HepG2 (cell line): ENCODE measurements at regions not wholly inside any gene's neighbourhood (a gene's known extent, or its start where the extent isn't known, plus 50 kb on each side); places are given as distances from the start of the nearest gene placed in this dataset.

Source experiments
- POLR2A ChIP-seq, 2 experiments: IDR thresholded peaks; 2 replicates each; pipeline ENCODE4 v1.6.1; 2011; ENCODE audit warnings: low read depth in 2 of 2, low read length in 2 of 2, mild to moderate bottlenecking in 1 of 2, moderate library complexity in 1 of 2; ENCODE audit not compliant: insufficient read depth in 1 of 2
- POLR2G ChIP-seq: fragments of 200-400 bp; formaldehyde crosslinking; IDR thresholded peaks from 2 replicates; pipeline ENCODE4 v1.6.1; 2018; ENCODE audit warnings: mild to moderate bottlenecking, low read depth, low read length, moderate library complexity
- TF ChIP-seq, protein P1 (sequence below): sonication (generic); formaldehyde crosslinking; IDR thresholded peaks from 2 replicates; pipeline ENCODE4 v1.4.0; 2020; ENCODE audit warnings: missing genetic modification reagents
- TF ChIP-seq, protein P2 (sequence below): sonication (generic); formaldehyde crosslinking; IDR thresholded peaks from 2 replicates; pipeline ENCODE4 v1.5.0; 2020; ENCODE audit warnings: mild to moderate bottlenecking, missing genetic modification reagents, moderate library complexity
- TF ChIP-seq, protein P3 (sequence below): sonication (generic); formaldehyde crosslinking; IDR thresholded peaks from 2 replicates; pipeline ENCODE4 v1.5.0; 2020; ENCODE audit warnings: missing genetic modification reagents, mild to moderate bottlenecking, borderline replicate concordance

DNA sequence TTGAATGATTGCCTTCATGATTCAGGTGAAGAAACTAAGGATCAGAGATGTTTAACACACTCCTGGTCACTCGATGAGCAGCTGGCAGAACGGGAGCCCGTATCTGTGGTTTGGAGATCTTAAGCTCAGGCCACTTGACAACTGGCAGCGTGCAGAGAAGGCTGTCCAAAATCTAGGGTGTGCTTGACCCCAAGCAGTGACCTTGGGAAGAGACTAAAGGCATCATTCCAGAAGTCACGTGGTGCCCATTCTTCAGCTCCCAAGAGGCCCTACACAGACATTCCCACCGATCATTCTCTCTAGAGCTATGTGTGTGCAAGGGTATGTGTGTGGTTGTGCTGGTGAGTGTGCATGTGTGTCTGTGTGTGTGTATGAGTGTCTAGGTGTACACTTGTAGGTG, 493.8 kb downstream of the TCERG1L start:
- TF ChIP-seq, protein P1, sequence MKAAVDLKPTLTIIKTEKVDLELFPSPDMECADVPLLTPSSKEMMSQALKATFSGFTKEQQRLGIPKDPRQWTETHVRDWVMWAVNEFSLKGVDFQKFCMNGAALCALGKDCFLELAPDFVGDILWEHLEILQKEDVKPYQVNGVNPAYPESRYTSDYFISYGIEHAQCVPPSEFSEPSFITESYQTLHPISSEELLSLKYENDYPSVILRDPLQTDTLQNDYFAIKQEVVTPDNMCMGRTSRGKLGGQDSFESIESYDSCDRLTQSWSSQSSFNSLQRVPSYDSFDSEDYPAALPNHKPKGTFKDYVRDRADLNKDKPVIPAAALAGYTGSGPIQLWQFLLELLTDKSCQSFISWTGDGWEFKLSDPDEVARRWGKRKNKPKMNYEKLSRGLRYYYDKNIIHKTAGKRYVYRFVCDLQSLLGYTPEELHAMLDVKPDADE (CRISPR knock-in tag): no peak
- TF ChIP-seq POLR2G (no peak), POLR2A (IDR thresholded peaks at IDR 0.05; ENCODE audit: insufficient read depth in 1 of 2, low read depth in 2 of 2, low read length in 2 of 2) (no peak)
- TF ChIP-seq, protein P2, sequence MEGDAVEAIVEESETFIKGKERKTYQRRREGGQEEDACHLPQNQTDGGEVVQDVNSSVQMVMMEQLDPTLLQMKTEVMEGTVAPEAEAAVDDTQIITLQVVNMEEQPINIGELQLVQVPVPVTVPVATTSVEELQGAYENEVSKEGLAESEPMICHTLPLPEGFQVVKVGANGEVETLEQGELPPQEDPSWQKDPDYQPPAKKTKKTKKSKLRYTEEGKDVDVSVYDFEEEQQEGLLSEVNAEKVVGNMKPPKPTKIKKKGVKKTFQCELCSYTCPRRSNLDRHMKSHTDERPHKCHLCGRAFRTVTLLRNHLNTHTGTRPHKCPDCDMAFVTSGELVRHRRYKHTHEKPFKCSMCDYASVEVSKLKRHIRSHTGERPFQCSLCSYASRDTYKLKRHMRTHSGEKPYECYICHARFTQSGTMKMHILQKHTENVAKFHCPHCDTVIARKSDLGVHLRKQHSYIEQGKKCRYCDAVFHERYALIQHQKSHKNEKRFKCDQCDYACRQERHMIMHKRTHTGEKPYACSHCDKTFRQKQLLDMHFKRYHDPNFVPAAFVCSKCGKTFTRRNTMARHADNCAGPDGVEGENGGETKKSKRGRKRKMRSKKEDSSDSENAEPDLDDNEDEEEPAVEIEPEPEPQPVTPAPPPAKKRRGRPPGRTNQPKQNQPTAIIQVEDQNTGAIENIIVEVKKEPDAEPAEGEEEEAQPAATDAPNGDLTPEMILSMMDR (CRISPR knock-in tag): no peak
- TF ChIP-seq, protein P3, sequence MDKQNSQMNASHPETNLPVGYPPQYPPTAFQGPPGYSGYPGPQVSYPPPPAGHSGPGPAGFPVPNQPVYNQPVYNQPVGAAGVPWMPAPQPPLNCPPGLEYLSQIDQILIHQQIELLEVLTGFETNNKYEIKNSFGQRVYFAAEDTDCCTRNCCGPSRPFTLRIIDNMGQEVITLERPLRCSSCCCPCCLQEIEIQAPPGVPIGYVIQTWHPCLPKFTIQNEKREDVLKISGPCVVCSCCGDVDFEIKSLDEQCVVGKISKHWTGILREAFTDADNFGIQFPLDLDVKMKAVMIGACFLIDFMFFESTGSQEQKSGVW: no peak
